ENCODE measurements at regions not wholly inside any gene's neighbourhood (a gene's known extent, or its start where the extent isn't known, plus 50 kb on each side); places are given as distances from the start of the nearest gene placed in this dataset.

GRCh38 chr12:95408201-95408600, 65.8 kb upstream of the METAP2 start:
- no peak for DNase-seq
- WGBS, 3 donors, result 79 to 90% (median 81%) methylated on average over 8 of the region's 8 CpGs

DNA sequence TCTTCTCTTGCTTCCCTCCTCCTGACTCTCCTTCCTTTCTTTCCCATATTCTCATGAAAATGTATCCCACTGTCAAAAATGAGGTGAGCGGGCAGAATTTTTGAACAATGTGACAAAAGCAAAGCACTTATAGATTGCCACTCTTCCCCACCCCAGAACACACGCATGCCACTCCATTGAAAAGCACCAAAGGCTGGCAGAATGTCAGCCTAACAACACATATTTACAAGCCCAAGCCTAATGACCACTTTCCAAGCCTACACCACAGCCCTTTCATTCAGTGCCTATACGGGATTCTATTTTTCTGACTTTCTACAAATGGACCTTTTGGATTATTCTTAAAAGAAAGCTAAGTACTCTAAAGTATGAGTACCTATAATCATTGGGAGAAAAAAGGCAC, 62.9 kb upstream of the METAP2 start:
- TF ChIP-seq POLR2A (IDR thresholded peaks at IDR 0.05) (no peak), CTCF (IDR thresholded peaks at IDR 0.05) (no peak), EP300 (IDR thresholded peaks at IDR 0.05) (no peak)
- Histone ChIP-seq H3K27me3 (no peaks in the 10 kb centered on the region), H3K4me1 (ENCODE audit: insufficient read depth) (no peaks in the 10 kb centered on the region), H3K4me3 (no peak overlapping the region), H3K36me3 (no peaks in the 10 kb centered on the region), H3K9me3 (no peaks in the 10 kb centered on the region), H3K27ac (no peak overlapping the region)
- intact Hi-C loops (cut with DNase I), result no loop called here
- 79 to 88% (median 83%) methylated on average over 3 of the region's 3 CpGs for whole genome bisulfite sequencing, 3 donors
- no peak for DNase-seq

More at GRCh38 chr12:95408201-95408600, 65.8 kb upstream of the METAP2 start:
- TF ChIP-seq CTCF (IDR thresholded peaks at IDR 0.05) (no peak), POLR2A (IDR thresholded peaks at IDR 0.05) (no peak), EP300 (IDR thresholded peaks at IDR 0.05) (no peak)
- intact Hi-C loops (cut with DNase I), result no loop called here
- Histone ChIP-seq H3K4me3 (no peak overlapping the region), H3K27ac (no peak overlapping the region), H3K27me3 (no peaks in the 10 kb centered on the region), H3K36me3 (no peaks in the 10 kb centered on the region), H3K9me3 (no peaks in the 10 kb centered on the region), H3K4me1 (ENCODE audit: insufficient read depth) (no peaks in the 10 kb centered on the region)

DNA sequence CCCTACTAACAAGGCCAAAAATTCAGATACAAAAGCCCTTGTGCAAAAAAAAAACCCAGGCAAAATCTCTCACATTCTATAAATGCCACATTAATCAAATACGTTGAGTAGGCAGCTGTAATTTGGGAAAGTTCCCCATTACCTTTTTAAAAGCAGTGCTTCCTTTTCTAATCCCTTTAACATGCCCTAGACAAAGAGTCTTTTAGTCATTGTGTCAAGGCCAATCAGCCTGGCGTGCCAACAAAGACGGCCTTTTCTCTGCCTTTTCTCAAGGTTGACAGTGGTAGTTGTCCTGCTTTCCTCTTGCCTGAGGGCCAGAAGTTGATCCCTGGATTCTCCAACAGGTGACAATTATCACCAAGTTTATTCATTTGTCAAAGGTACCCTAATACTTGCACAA, 62.5 kb upstream of the METAP2 start:
- Histone ChIP-seq H3K4me1 (ENCODE audit: insufficient read depth) (no peaks in the 10 kb centered on the region), H3K36me3 (no peaks in the 10 kb centered on the region), H3K4me3 (no peak overlapping the region), H3K27ac (no peak overlapping the region), H3K9me3 (no peaks in the 10 kb centered on the region), H3K27me3 (no peaks in the 10 kb centered on the region)
- no peak for TF ChIP-seq CTCF (IDR thresholded peaks at IDR 0.05)
- no peak for TF ChIP-seq POLR2A (IDR thresholded peaks at IDR 0.05)
- no peak for TF ChIP-seq EP300 (IDR thresholded peaks at IDR 0.05)
- WGBS, 3 donors, result 68 to 84% (median 74%) methylated on average over 3 of the region's 3 CpGs
- intact Hi-C loops (cut with DNase I), result no loop called here
- DNase-seq, result no peak

DNA sequence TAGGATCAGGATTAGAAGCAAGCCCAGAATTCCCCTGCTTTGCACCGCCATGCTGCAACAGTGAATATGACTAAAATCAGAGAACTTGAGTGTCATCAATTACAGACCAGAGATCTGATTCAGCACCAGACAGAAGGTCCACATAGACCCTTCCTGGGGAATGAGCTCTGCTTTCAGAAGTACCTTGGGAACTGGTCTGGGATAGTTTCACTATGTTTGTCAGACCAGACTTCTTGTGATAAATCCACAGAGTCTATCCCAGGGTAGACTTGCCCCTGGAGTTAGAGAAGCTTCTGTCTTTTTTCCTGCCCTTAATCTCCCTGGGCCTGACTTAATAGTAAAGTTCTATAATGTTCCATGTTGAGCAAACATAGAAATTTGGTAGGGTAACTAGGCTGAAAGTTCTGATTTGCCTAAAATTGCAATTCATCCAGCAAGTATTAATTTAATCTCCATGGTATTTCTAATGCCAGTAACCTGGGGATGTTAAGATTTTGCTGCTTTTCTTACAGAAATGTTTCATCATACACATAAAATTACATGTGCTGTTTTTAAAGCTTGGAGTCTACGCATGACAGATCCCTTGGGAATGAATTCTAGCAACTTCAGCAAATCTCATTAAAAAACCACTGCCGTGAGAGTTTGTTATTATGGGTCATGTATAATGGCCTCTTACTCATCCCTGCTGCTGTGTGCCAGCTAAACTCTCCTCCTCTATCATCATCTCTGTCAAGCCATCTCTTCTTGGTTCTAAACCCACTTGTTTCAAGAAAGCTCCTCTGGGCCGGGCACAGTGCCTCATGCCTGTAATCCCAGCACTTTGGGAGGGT, 61.3 kb upstream of the METAP2 start:
- Histone ChIP-seq H3K36me3 (no peaks in the 10 kb centered on the region), H3K9me3 (no peaks in the 10 kb centered on the region), H3K27me3 (no peaks in the 10 kb centered on the region), H3K27ac (no peak overlapping the region), H3K4me1 (ENCODE audit: insufficient read depth) (no peaks in the 10 kb centered on the region), H3K4me3 (no peak overlapping the region)
- 39 to 45% (median 45%) methylated on average over 4 of the region's 4 CpGs for WGBS, 3 donors
- intact Hi-C loops (cut with DNase I), result no loop called here
- peak in 1 of 5 donors; percentile 10 for DNase-seq
- TF ChIP-seq POLR2A (IDR thresholded peaks at IDR 0.05) (no peak), EP300 (IDR thresholded peaks at IDR 0.05) (no peak), CTCF (IDR thresholded peaks at IDR 0.05) (no peak)
